Endothelial cell of umbilical vein (primary cell): ENCODE measurements at regions not wholly inside any gene's neighbourhood (a gene's known extent, or its start where the extent isn't known, plus 50 kb on each side); places are given as distances from the start of the nearest gene placed in this dataset.

Experiments
- BruUV-seq: library from RNA; stranded (reverse); fragments of 400-500 nt; replicated peaks from 2 replicates; lab custom pipeline; 2021; lab: Mats Ljungman, UMichigan
- CTCF ChIA-PET: fragments of 300-600, 350-600 bp; sonication (Branson Sonifier 250); formaldehyde crosslinking; loops from one replicate; lab custom pipeline; 2021; ENCODE audit warnings: antibody characterized with exemption, inconsistent platforms; lab: Charles Lee
- POLR2A ChIA-PET: fragments of 300-600, 350-600 bp; sonication (Branson Sonifier 250); formaldehyde crosslinking; loops from one replicate; lab custom pipeline; 2021; ENCODE audit warnings: antibody characterized with exemption, inconsistent platforms; lab: Charles Lee
- DNase-seq: peaks from one replicate; pipeline ENCODE4 v3.0.0-alpha.2; 2011; ENCODE audit warnings: low read depth, low spot score
- FAIRE-seq: peaks from 2 replicates; lab custom pipeline; 2011; peaks lifted over from hg19 to GRCh38; lab: Jason Lieb, UNC
- H2AFZ ChIP-seq: 2 replicates; pipeline ENCODE4 v1.6.0; 2012; ENCODE audit warnings: low read depth, low read length, control low read depth, inconsistent platforms
- H3K27ac ChIP-seq: 2 replicates; pipeline ENCODE4 v1.5.1; 2011; ENCODE audit warnings: low read depth, mild to moderate bottlenecking, control low read depth, low read length, moderate library complexity; ENCODE audit not compliant: insufficient read depth
- H3K27me3 ChIP-seq, 2 experiments: 2 replicates each; pipeline versions ENCODE4 v1.6.0 to v1.6.1; 2011; ENCODE audit warnings: low read length in 2 of 2, mixed read lengths in 1 of 2; ENCODE audit not compliant: control insufficient read depth in 2 of 2, insufficient read depth in 2 of 2
- H3K36me3 ChIP-seq, 2 experiments: 2 replicates in 1 of 2; 3 replicates in 1 of 2; pipeline ENCODE4 v1.5.1; 2011; ENCODE audit warnings: low read length in 2 of 2, mild to moderate bottlenecking in 1 of 2, moderate library complexity in 1 of 2; ENCODE audit not compliant: control insufficient read depth in 2 of 2, insufficient read depth in 2 of 2; ENCODE audit errors: extremely low read depth in 1 of 2
- H3K4me1 ChIP-seq: 3 replicates; pipeline ENCODE4 v1.5.1; 2011; ENCODE audit warnings: mild to moderate bottlenecking, low read length; ENCODE audit not compliant: control insufficient read depth, insufficient read depth; ENCODE audit errors: extremely low read depth
- H3K4me2 ChIP-seq: 2 replicates; pipeline ENCODE4 v1.6.1; 2011; ENCODE audit warnings: low read length, control low read depth, mixed read lengths; ENCODE audit not compliant: insufficient read depth
- H3K4me3 ChIP-seq, 3 experiments: fragments of 200-600 bp in 1 of 3; sonication (generic), shearing (Covaris generic) in 1 of 3; replicated peaks in 1 of 3; 2 replicates each; pipeline ENCODE4 v1.5.1; 2011 to 2016; ENCODE audit warnings: control low read depth in 3 of 3, low read length in 3 of 3, mild to moderate bottlenecking in 2 of 3, inconsistent platforms in 1 of 3, low read depth in 1 of 3, moderate library complexity in 1 of 3; ENCODE audit not compliant: insufficient read depth in 1 of 3
- H3K79me2 ChIP-seq: 2 replicates; pipeline ENCODE4 v1.6.0; 2012; ENCODE audit warnings: low read length, inconsistent platforms; ENCODE audit not compliant: control insufficient read depth, insufficient read depth
- H3K9ac ChIP-seq: replicated peaks from 2 replicates; pipeline ENCODE3; 2011; ENCODE audit warnings: low read length, control low read depth; ENCODE audit not compliant: insufficient read depth; ENCODE audit errors: extremely low read depth
- H3K9me1 ChIP-seq: replicated peaks from 3 replicates; pipeline ENCODE4 v1.6.0; 2011; ENCODE audit warnings: mild to moderate bottlenecking, low read length; ENCODE audit not compliant: control insufficient read depth, insufficient read depth; ENCODE audit errors: extremely low read depth
- H3K9me3 ChIP-seq: replicated peaks from 2 replicates; pipeline ENCODE4 v1.5.1; 2012; ENCODE audit warnings: low read length, inconsistent platforms; ENCODE audit not compliant: control insufficient read depth, insufficient read depth
- H4K20me1 ChIP-seq: replicated peaks from 2 replicates; pipeline ENCODE3; 2011; ENCODE audit warnings: mild to moderate bottlenecking, low read length; ENCODE audit not compliant: control insufficient read depth, insufficient read depth; ENCODE audit errors: extremely low read depth
- CTCF ChIP-seq, 2 donors: IDR thresholded peaks; 1 replicate in 1 of 2; 2 replicates in 1 of 2; pipeline ENCODE4 v1.5.1; 2011; ENCODE audit warnings: low read length in 2 of 2, mild to moderate bottlenecking in 2 of 2, moderate library complexity in 2 of 2, control low read depth in 1 of 2, inconsistent platforms in 1 of 2, low read depth in 1 of 2; ENCODE audit not compliant: insufficient read depth in 1 of 2; ENCODE audit errors: extremely low read depth in 1 of 2
- EZH2 ChIP-seq: IDR thresholded peaks from 2 replicates; pipeline ENCODE4 v1.6.1; 2012; ENCODE audit warnings: borderline replicate concordance, low read depth, mild to moderate bottlenecking, moderate library complexity, low read length, inconsistent platforms; ENCODE audit not compliant: severe bottlenecking
- FOS ChIP-seq: IDR thresholded peaks from 2 replicates; pipeline ENCODE4 v1.6.1; 2011; ENCODE audit warnings: mild to moderate bottlenecking, low read length, moderate library complexity, borderline replicate concordance; ENCODE audit not compliant: insufficient read depth
- GATA2 ChIP-seq: IDR thresholded peaks from 2 replicates; pipeline ENCODE4 v1.7.0; 2011; ENCODE audit warnings: low read depth, mild to moderate bottlenecking, moderate library complexity, mixed read lengths, low read length; ENCODE audit not compliant: insufficient read length, insufficient read depth
- JUN ChIP-seq: IDR thresholded peaks from 2 replicates; pipeline ENCODE4 v1.6.1; 2011; ENCODE audit warnings: borderline replicate concordance, low read depth; ENCODE audit not compliant: insufficient read length, insufficient read depth
- MYC ChIP-seq: IDR thresholded peaks from one replicate; pipeline ENCODE4 v1.6.1; 2011; ENCODE audit warnings: mild to moderate bottlenecking, low read depth, low read length
- POLR2A ChIP-seq: IDR thresholded peaks from 2 replicates; pipeline ENCODE4 v1.6.1; 2012; ENCODE audit warnings: low read depth, mild to moderate bottlenecking, control low read depth, low read length
- POLR2AphosphoS5 ChIP-seq: IDR thresholded peaks from 2 replicates; pipeline ENCODE4 v1.6.1; 2012; ENCODE audit warnings: low read depth, mild to moderate bottlenecking, control low read depth, low read length, moderate library complexity; ENCODE audit not compliant: insufficient read depth
- dilution Hi-C: fragments of 300-500 bp; cut with MboI; formaldehyde crosslinking; loops from one replicate; pipeline ENCODE4 v1.15.0; 2019; ENCODE audit warnings: low sequenced_read_pairs; ENCODE audit not compliant: extremely low pct_ligation_motif_present
- intact Hi-C: fragments of 100-400 bp; cut with micrococcal nuclease; formaldehyde crosslinking; loops from one replicate; pipeline ENCODE4 v1.10.0; 2022
- TF ChIP-seq, protein P1 (sequence below): IDR thresholded peaks from 2 replicates; pipeline ENCODE4 v1.6.1; 2011; ENCODE audit not compliant: insufficient read depth, insufficient read length

GRCh38 chr16:65809627-65810026 lies 556.9 kb upstream of the CDH5 start:
- no peak for TF ChIP-seq JUN
- no peak for TF ChIP-seq POLR2A
- TF ChIP-seq MYC: no peak
- TF ChIP-seq EZH2: no peak
- H4K20me1 ChIP-seq: no peaks in the 10 kb centered on the region
- intact Hi-C loops (no loop called here), dilution Hi-C loops (no loop called here)
- no peak overlapping the region for H3K4me2 ChIP-seq
- H3K79me2 ChIP-seq: no peaks in the 10 kb centered on the region
- no TSS peak for BruUV-seq
- H2AFZ ChIP-seq: no peak overlapping the region
- CTCF ChIA-PET: no interaction called here
- POLR2A ChIA-PET: no interaction called here
- H3K27me3 ChIP-seq: no peaks in the 10 kb centered on the region
- no peak overlapping the region for H3K4me3 ChIP-seq
- H3K9me3 ChIP-seq: no peaks in the 10 kb centered on the region
- no peak overlapping the region for H3K27ac ChIP-seq
- no peak for DNase-seq
- H3K9ac ChIP-seq: no peak overlapping the region
- no peak for FAIRE-seq
- H3K36me3 ChIP-seq: no peaks in the 10 kb centered on the region
- no peaks in the 10 kb centered on the region for H3K9me1 ChIP-seq
- H3K4me1 ChIP-seq: no peaks in the 10 kb centered on the region

- BruUV-seq: no TSS peak
- Histone ChIP-seq H3K9me3 (no peaks in the 10 kb centered on the region), H3K4me3 (no peak overlapping the region), H3K9me1 (no peaks in the 10 kb centered on the region), H3K27me3 (no peaks in the 10 kb centered on the region), H3K4me1 (no peaks in the 10 kb centered on the region), H3K36me3 (no peaks in the 10 kb centered on the region), H3K27ac (no peak overlapping the region), H2AFZ (no peak overlapping the region), H3K4me2 (no peak overlapping the region), H4K20me1 (no peaks in the 10 kb centered on the region), H3K9ac (no peak overlapping the region), H3K79me2 (no peaks in the 10 kb centered on the region)
- intact Hi-C loops: no loop called here
- DNase-seq (no peak), FAIRE-seq (no peak)
- dilution Hi-C loops: no loop called here
- TF ChIP-seq JUN (no peak), MYC (no peak), POLR2A (no peak), FOS (no peak), GATA2 (no peak), POLR2AphosphoS5 (no peak), CTCF (IDR thresholded peaks at IDR 0.05; ENCODE audit: extremely low read depth in 1 of 2, insufficient read depth in 1 of 2, low read depth in 1 of 2, low read length in 2 of 2) (no peak), EZH2 (no peak)
- TF ChIP-seq, protein P1, sequence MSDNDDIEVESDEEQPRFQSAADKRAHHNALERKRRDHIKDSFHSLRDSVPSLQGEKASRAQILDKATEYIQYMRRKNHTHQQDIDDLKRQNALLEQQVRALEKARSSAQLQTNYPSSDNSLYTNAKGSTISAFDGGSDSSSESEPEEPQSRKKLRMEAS: no peak
- ChIA-PET CTCF (no interaction called here), POLR2A (no interaction called here)
These were observed 557.7 kb upstream of the CDH5 start for GRCh38 chr16:65808790-65809189.
